A549 (cell line): ENCODE measurements at regions not wholly inside any gene's neighbourhood (a gene's known extent, or its start where the extent isn't known, plus 50 kb on each side); places are given as distances from the start of the nearest gene placed in this dataset.

Experiments used
- ATAC-seq, 2 experiments: fragments of 200-7000 bp in 1 of 2; fragments of >200 bp in 1 of 2; cut with Nextera tagmentation in 1 of 2; cut with Tn5 transposase in 1 of 2; 3 replicates each; pipeline versions ENCODE4 v1.8.0 to v1.9.1; 2018 to 2020; ENCODE audit warnings: mild to moderate bottlenecking in 1 of 2, moderate library complexity in 1 of 2
- CTCF ChIA-PET: fragments of 300-600 bp; sonication (Branson Sonifier 250); formaldehyde crosslinking; extraction: SDS; loops from one replicate; lab custom pipeline; 2021; ENCODE audit warnings: antibody characterized with exemption, inconsistent platforms; lab: Yijun Ruan, JAX
- POLR2A ChIA-PET: fragments of 350-600 bp; formaldehyde crosslinking; extraction: SDS; loops from one replicate; lab custom pipeline; 2021; ENCODE audit warnings: antibody characterized with exemption, inconsistent platforms; lab: Yijun Ruan, JAX
- DNase-seq, 2 experiments: peaks; one replicate each; pipeline versions ENCODE4 v3.0.0 to v3.0.0-alpha.2; 2011 to 2016; ENCODE audit warnings: low read depth in 1 of 2, low spot score in 1 of 2
- FAIRE-seq: peaks from 2 replicates; lab custom pipeline; 2011; peaks lifted over from hg19 to GRCh38; lab: Jason Lieb, UNC
- H3K27ac ChIP-seq, 2 experiments: fragments of >200 bp; sonication (Bioruptor Twin); formaldehyde crosslinking; 3 replicates each; pipeline ENCODE4 v1.5.1; 2016 to 2017
- H3K4me1 ChIP-seq: fragments of >200 bp; sonication (Bioruptor Twin); formaldehyde crosslinking; 3 replicates; pipeline ENCODE4 v1.6.1; 2016
- H3K4me2 ChIP-seq: fragments of >200 bp; sonication (Bioruptor Twin); formaldehyde crosslinking; 3 replicates; pipeline ENCODE4 v1.6.1; 2016
- H3K4me3 ChIP-seq: fragments of >200 bp; sonication (Bioruptor Twin); formaldehyde crosslinking; 3 replicates; pipeline ENCODE4 v1.5.1; 2016
- H3K9me3 ChIP-seq: fragments of >200 bp; sonication (Bioruptor Twin); formaldehyde crosslinking; 3 replicates; pipeline ENCODE4 v1.6.1; 2016
- BCL3 ChIP-seq: fragments of >200 bp; sonication (Bioruptor Twin); formaldehyde crosslinking; IDR thresholded peaks from 3 replicates; pipeline ENCODE4 v1.6.1; 2016
- BHLHE40 ChIP-seq: IDR thresholded peaks from 2 replicates; pipeline ENCODE4 v1.6.1; 2012; ENCODE audit warnings: low read depth, low read length, inconsistent platforms
- CEBPB ChIP-seq, 2 experiments: fragments of >200 bp in 1 of 2; sonication (Bioruptor Twin) in 1 of 2; formaldehyde crosslinking in 1 of 2; IDR thresholded peaks; 2 replicates each; pipeline ENCODE4 v1.6.1; 2012 to 2016
- EHF ChIP-seq: fragments of 250-450 bp; sonication (Bioruptor Pico); IDR thresholded peaks from 2 replicates; pipeline ENCODE4 v1.5.0; 2020; ENCODE audit warnings: mild to moderate bottlenecking
- EHMT2 ChIP-seq: fragments of 200-600 bp; sonication (generic); IDR thresholded peaks from 2 replicates; pipeline ENCODE4 v1.6.1; 2016; ENCODE audit warnings: antibody characterized with exemption, low read depth, mild to moderate bottlenecking, moderate library complexity
- EP300 ChIP-seq, 2 experiments: fragments of >200 bp; sonication (Bioruptor Twin); formaldehyde crosslinking; IDR thresholded peaks; 2 replicates in 1 of 2; 3 replicates in 1 of 2; pipeline ENCODE4 v1.6.1; 2016 to 2017
- ESRRA ChIP-seq: fragments of 150-350 bp; IDR thresholded peaks from 2 replicates; pipeline ENCODE4 v1.6.1; 2014; ENCODE audit warnings: mild to moderate bottlenecking, low read length, borderline replicate concordance
- FOSB ChIP-seq: fragments of 250-450 bp; sonication (Bioruptor Pico); IDR thresholded peaks from 2 replicates; pipeline ENCODE4 v1.5.0; 2020; ENCODE audit warnings: mild to moderate bottlenecking, moderate library complexity
- HDAC2 ChIP-seq: fragments of 200-600 bp; sonication (generic); IDR thresholded peaks from 2 replicates; pipeline ENCODE4 v1.6.1; 2016
- HEYL ChIP-seq: fragments of 250-450 bp; sonication (Bioruptor Pico); IDR thresholded peaks from 2 replicates; pipeline ENCODE4 v1.8.0; 2021; ENCODE audit warnings: mild to moderate bottlenecking, moderate library complexity
- HOXB5 ChIP-seq: fragments of 250-450 bp; sonication (Bioruptor Pico); IDR thresholded peaks from 2 replicates; pipeline ENCODE4 v1.5.0; 2020; ENCODE audit warnings: mild to moderate bottlenecking, moderate library complexity
- MAFK ChIP-seq: fragments of 450-650 bp; IDR thresholded peaks from 2 replicates; pipeline ENCODE4 v1.6.1; 2014; ENCODE audit not compliant: partially characterized antibody
- MAZ ChIP-seq: fragments of 150-350 bp; IDR thresholded peaks from 2 replicates; pipeline ENCODE4 v1.6.1; 2014; ENCODE audit warnings: antibody characterized with exemption, low read depth, low read length, borderline replicate concordance
- NPAS2 ChIP-seq: fragments of 250-450 bp; sonication (Bioruptor Pico); IDR thresholded peaks from 2 replicates; pipeline ENCODE4 v1.8.0; 2022; ENCODE audit warnings: mild to moderate bottlenecking, moderate library complexity, borderline replicate concordance
- NR3C1 ChIP-seq: fragments of >200 bp; sonication (Bioruptor Twin); formaldehyde crosslinking; IDR thresholded peaks from 3 replicates; pipeline ENCODE4 v1.6.1; 2017
- PHF8 ChIP-seq: fragments of 200-600 bp; sonication (generic); IDR thresholded peaks from 2 replicates; pipeline ENCODE4 v1.6.1; 2016; ENCODE audit warnings: low read depth, mild to moderate bottlenecking, antibody characterized with exemption, moderate library complexity, borderline replicate concordance
- POLR2A ChIP-seq: IDR thresholded peaks from 2 replicates; pipeline ENCODE4 v1.6.1; 2012; ENCODE audit warnings: mild to moderate bottlenecking, low read length
- TP53 ChIP-seq: fragments of 250-450 bp; sonication (Bioruptor Pico); IDR thresholded peaks from 2 replicates; pipeline ENCODE4 v1.5.0; 2021; ENCODE audit warnings: mild to moderate bottlenecking, moderate library complexity
- WGBS: methylation state at CpG from one replicate; pipeline ENCODE4 v1.1.6; 2017; ENCODE audit errors: missing lambda C conversion rate; 5-methylcytosine and 5-hydroxymethylcytosine counted together
- TF ChIP-seq, protein P1 (sequence below): IDR thresholded peaks from 2 replicates; pipeline ENCODE4 v1.6.1; 2012
- TF ChIP-seq, protein P2 (sequence below): fragments of >200 bp; sonication (Bioruptor Twin); formaldehyde crosslinking; IDR thresholded peaks from 3 replicates; pipeline ENCODE4 v1.5.1; 2016
- TF ChIP-seq, protein P3 (sequence below): fragments of 250-450 bp; sonication (Bioruptor Pico); IDR thresholded peaks from 2 replicates; pipeline ENCODE4 v1.5.0; 2020; ENCODE audit warnings: low read depth, mild to moderate bottlenecking, moderate library complexity

DNA sequence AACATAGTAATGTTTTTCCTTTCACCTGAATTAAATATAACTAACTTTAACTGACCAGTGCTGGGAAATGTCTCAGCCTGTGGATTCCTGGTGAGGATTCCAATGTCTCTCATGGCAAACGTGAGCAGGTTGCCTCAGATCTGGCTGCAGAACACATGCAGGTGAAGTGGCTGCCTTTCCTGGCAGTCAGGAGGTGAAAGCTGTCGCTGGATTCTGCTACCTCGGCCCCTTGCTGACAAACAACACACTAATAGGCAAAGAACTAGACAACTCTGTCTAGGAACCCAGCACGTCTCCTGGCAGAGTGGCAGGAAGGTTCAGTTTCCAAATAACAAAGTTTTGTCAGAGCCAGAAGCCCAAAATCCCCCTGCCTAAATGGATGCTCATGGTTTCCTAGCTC, 400.8 kb upstream of the PPP2R3A start:
- FAIRE-seq: no peak

DNA sequence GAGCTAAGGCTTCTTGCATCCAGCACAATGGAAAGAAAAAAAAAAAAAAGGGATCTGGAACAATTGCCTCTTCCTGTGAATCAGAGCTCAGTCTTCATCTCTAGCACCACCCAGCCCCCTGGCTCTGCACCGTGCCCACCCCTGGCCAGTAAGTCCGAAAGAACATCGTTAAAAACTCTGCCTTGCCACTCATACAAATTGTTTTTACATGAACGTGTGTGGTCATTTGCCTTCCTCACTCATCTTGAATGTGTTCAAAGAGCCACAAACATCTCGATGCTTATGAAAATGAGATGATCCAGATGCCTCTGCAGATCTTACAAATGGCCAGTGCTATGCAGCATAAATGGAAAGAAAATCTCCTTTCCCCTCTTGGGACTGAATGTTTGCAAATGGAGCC, 400.0 kb upstream of the PPP2R3A start:
- no peak for ATAC-seq
- H3K4me1 ChIP-seq: no peaks in the 10 kb centered on the region
- WGBS: 3% methylated on average over 5 of the region's 5 CpGs
- no peaks in the 10 kb centered on the region for H3K9me3 ChIP-seq
- H3K4me3 ChIP-seq: no peak overlapping the region
- no peak for DNase-seq
- no peak for FAIRE-seq
- no peak overlapping the region for H3K27ac ChIP-seq
- TF ChIP-seq NR3C1 (no peak), HOXB5 (CRISPR knock-in tag) (no peak), TP53 (CRISPR knock-in tag) (no peak), EHMT2 (no peak), EP300 (IDR thresholded peaks at IDR 0.05) (no peak), POLR2A (no peak), BHLHE40 (no peak), FOSB (CRISPR knock-in tag) (no peak), PHF8 (no peak), HEYL (CRISPR knock-in tag) (no peak), HDAC2 (no peak), BCL3 (no peak), ESRRA (no peak), MAFK (no peak), CEBPB (IDR thresholded peaks at IDR 0.05) (no peak), MAZ (no peak)
- TF ChIP-seq, protein P1, sequence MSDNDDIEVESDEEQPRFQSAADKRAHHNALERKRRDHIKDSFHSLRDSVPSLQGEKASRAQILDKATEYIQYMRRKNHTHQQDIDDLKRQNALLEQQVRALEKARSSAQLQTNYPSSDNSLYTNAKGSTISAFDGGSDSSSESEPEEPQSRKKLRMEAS: no peak
- TF ChIP-seq, protein P2, sequence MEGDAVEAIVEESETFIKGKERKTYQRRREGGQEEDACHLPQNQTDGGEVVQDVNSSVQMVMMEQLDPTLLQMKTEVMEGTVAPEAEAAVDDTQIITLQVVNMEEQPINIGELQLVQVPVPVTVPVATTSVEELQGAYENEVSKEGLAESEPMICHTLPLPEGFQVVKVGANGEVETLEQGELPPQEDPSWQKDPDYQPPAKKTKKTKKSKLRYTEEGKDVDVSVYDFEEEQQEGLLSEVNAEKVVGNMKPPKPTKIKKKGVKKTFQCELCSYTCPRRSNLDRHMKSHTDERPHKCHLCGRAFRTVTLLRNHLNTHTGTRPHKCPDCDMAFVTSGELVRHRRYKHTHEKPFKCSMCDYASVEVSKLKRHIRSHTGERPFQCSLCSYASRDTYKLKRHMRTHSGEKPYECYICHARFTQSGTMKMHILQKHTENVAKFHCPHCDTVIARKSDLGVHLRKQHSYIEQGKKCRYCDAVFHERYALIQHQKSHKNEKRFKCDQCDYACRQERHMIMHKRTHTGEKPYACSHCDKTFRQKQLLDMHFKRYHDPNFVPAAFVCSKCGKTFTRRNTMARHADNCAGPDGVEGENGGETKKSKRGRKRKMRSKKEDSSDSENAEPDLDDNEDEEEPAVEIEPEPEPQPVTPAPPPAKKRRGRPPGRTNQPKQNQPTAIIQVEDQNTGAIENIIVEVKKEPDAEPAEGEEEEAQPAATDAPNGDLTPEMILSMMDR: no peak
- TF ChIP-seq, protein P3, sequence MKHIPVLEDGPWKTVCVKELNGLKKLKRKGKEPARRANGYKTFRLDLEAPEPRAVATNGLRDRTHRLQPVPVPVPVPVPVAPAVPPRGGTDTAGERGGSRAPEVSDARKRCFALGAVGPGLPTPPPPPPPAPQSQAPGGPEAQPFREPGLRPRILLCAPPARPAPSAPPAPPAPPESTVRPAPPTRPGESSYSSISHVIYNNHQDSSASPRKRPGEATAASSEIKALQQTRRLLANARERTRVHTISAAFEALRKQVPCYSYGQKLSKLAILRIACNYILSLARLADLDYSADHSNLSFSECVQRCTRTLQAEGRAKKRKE (CRISPR knock-in tag): no peak
- CTCF ChIA-PET: no interaction called here
- POLR2A ChIA-PET: no interaction called here
- H3K4me2 ChIP-seq: no peak overlapping the region

More for the DNA sequence above, 400.8 kb upstream of the PPP2R3A start:
- TF ChIP-seq NPAS2 (CRISPR knock-in tag) (no peak), EHF (no peak)
- Histone ChIP-seq H3K9me3 (no peaks in the 10 kb centered on the region), H3K27ac (no peak overlapping the region), H3K4me1 (no peaks in the 10 kb centered on the region), H3K4me3 (no peak overlapping the region), H3K4me2 (no peak overlapping the region)
- POLR2A ChIA-PET: no interaction called here
- 0% methylated on average over 3 of the region's 4 CpGs for WGBS
- CTCF ChIA-PET: no interaction called here
- ATAC-seq: no peak
- no peak for DNase-seq

- no peaks in the 10 kb centered on the region for H3K9me3 ChIP-seq
- TF ChIP-seq, protein P3 (CRISPR knock-in tag): no peak
- TF ChIP-seq, all 56 proteins: peak for 0
- DNase-seq: no peak
- H3K4me3 ChIP-seq: no peak overlapping the region
- 15% methylated on average over 5 of the region's 7 CpGs for WGBS
- no peak overlapping the region for H3K4me2 ChIP-seq
- POLR2A ChIA-PET: no interaction called here
- H3K27ac ChIP-seq: no peak overlapping the region
- no peak for FAIRE-seq
- CTCF ChIA-PET: no interaction called here
- ATAC-seq: no peak
- no peaks in the 10 kb centered on the region for H3K4me1 ChIP-seq
Observed at GRCh38 chr3:135567223-135567622, 398.3 kb upstream of the PPP2R3A start.
